OCI-LY3 (cell line): ENCODE measurements at regions not wholly inside any gene's neighbourhood (a gene's known extent, or its start where the extent isn't known, plus 50 kb on each side); places are given as distances from the start of the nearest gene placed in this dataset.

ENCODE experiments used
- CTCF ChIP-seq: fragments of 200-600, 300-600 bp; sonication (generic); IDR thresholded peaks from 2 replicates; pipeline ENCODE4 v1.5.1; 2014; ENCODE audit warnings: antibody characterized with exemption, low read length, low read depth
- EZH2phosphoT487 ChIP-seq: fragments of 200-600 bp; shearing (Covaris generic); IDR thresholded peaks from 2 replicates; pipeline ENCODE4 v1.6.1; 2018; ENCODE audit warnings: antibody characterized with exemption, mixed run types, low read depth

GRCh38 chr3:77709155-77709554 is 669.3 kb downstream of the ROBO2 start:
- TF ChIP-seq CTCF (no peak), EZH2phosphoT487 (no peak)
